Stimulated activated naive CD8-positive, alpha-beta T cell treated with anti-CD3 and anti-CD28 coated beads, Interleukin-15, Interleukin-2, amounts not matched to agents 100 U/mL and 50 U/mL, for 24 hours (primary cell): ENCODE measurements at regions not wholly inside any gene's neighbourhood (a gene's known extent, or its start where the extent isn't known, plus 50 kb on each side); places are given as distances from the start of the nearest gene placed in this dataset.
"Not testable (repeated sequence)": the region's sequence is repeated elsewhere in the genome, so short reads cannot be mapped to it uniquely, and the experiment has no call there.

Source experiments
- ATAC-seq: fragments of 150-1000 bp; cut with Tn5 transposase; one replicate; pipeline ENCODE4 v1.10.0; 2021
- DNase-seq: peaks from one replicate; pipeline ENCODE4 v3.0.0; 2021

GRCh38 chr1:96604620-96605019 lies 117.0 kb upstream of the PTBP2 start:
- not testable (repeated sequence) for DNase-seq, ATAC-seq

GRCh38 chr1:96617375-96617774 lies 104.2 kb upstream of the PTBP2 start:
- DNase-seq, ATAC-seq: not testable (repeated sequence)

- ATAC-seq (no peak), DNase-seq (no peak)
These were observed 89.4 kb upstream of the PTBP2 start for GRCh38 chr1:96632045-96632664.

GRCh38 chr1:96633695-96634094 lies 87.9 kb upstream of the PTBP2 start:
- no peak for ATAC-seq
- DNase-seq: no peak

- ATAC-seq (no peak), DNase-seq (no peak)
These were observed 86.7 kb upstream of the PTBP2 start for GRCh38 chr1:96634883-96635282.

GRCh38 chr1:96641282-96641681 lies 80.3 kb upstream of the PTBP2 start:
- no peak for ATAC-seq
- no peak for DNase-seq

- no peak for ATAC-seq
- no peak for DNase-seq
These were observed 78.1 kb upstream of the PTBP2 start for GRCh38 chr1:96643519-96643918.

- ATAC-seq (no peak), DNase-seq (no peak)
These were observed 72.3 kb upstream of the PTBP2 start for GRCh38 chr1:96649301-96649700.

GRCh38 chr1:96651517-96651916 lies 70.1 kb upstream of the PTBP2 start:
- no peak for ATAC-seq
- DNase-seq: no peak

GRCh38 chr1:96660051-96660450 lies 61.5 kb upstream of the PTBP2 start:
- DNase-seq (no peak), ATAC-seq (no peak)

- no peak for ATAC-seq
These were observed 61.1 kb upstream of the PTBP2 start for GRCh38 chr1:96660503-96660902.

More at GRCh38 chr1:96660503-96660902, 61.1 kb upstream of the PTBP2 start:
- DNase-seq: no peak
